MM.1S (cell line): ENCODE measurements at regions not wholly inside any gene's neighbourhood (a gene's known extent, or its start where the extent isn't known, plus 50 kb on each side); places are given as distances from the start of the nearest gene placed in this dataset.

Experiments
- DNase-seq: peaks from one replicate; pipeline ENCODE4 v3.0.0-alpha.2; 2015
- H2AFZ ChIP-seq: fragments of 300-600 bp; sonication (generic); 2 replicates; pipeline ENCODE4 v1.6.0; 2016; ENCODE audit warnings: antibody characterized with exemption, low read length
- H3F3A ChIP-seq: fragments of 300-600 bp; sonication (generic); 2 replicates; pipeline ENCODE4 v1.6.1; 2016; ENCODE audit warnings: mild to moderate bottlenecking, antibody characterized with exemption, low read length, moderate library complexity, mixed read lengths; ENCODE audit not compliant: insufficient read depth
- H3K27ac ChIP-seq: fragments of 300-600 bp; sonication (generic); 2 replicates; pipeline ENCODE4 v1.5.1; 2016; ENCODE audit warnings: mild to moderate bottlenecking, low read length
- H3K27me3 ChIP-seq: fragments of 300-600 bp; sonication (generic); replicated peaks from 2 replicates; pipeline ENCODE4 v1.6.0; 2016; ENCODE audit warnings: low read length; ENCODE audit not compliant: insufficient read depth
- H3K36me3 ChIP-seq: fragments of 300-600 bp; sonication (generic); replicated peaks from 2 replicates; pipeline ENCODE4 v1.6.1; 2016; ENCODE audit warnings: mild to moderate bottlenecking, low read length, mixed read lengths; ENCODE audit not compliant: insufficient read depth
- H3K4me1 ChIP-seq: fragments of 300-600 bp; sonication (generic); 2 replicates; pipeline ENCODE4 v1.6.1; 2016; ENCODE audit warnings: low read length, mixed read lengths
- H3K4me2 ChIP-seq: fragments of 300-600 bp; sonication (generic); 2 replicates; pipeline ENCODE4 v1.6.0; 2016; ENCODE audit warnings: low read depth, low read length
- H3K4me3 ChIP-seq: fragments of 300-600 bp; sonication (generic); 2 replicates; pipeline ENCODE4 v1.5.1; 2016; ENCODE audit warnings: low read length, mixed read lengths
- H3K79me2 ChIP-seq: fragments of 300-600 bp; sonication (generic); 2 replicates; pipeline ENCODE4 v1.6.1; 2016; ENCODE audit warnings: mixed run types, low read length, mixed read lengths
- H3K9ac ChIP-seq: fragments of 300-600 bp; sonication (generic); 2 replicates; pipeline ENCODE4 v1.6.1; 2016; ENCODE audit warnings: low read length, mixed read lengths
- H3K9me2 ChIP-seq: fragments of 300-600 bp; sonication (generic); replicated peaks from 2 replicates; pipeline ENCODE4 v1.6.1; 2016; ENCODE audit warnings: mild to moderate bottlenecking, low read length, mixed read lengths; ENCODE audit not compliant: insufficient read depth
- H3K9me3 ChIP-seq: fragments of 300-600 bp; sonication (generic); replicated peaks from 2 replicates; pipeline ENCODE4 v1.6.1; 2016; ENCODE audit warnings: mild to moderate bottlenecking, low read length, mixed read lengths; ENCODE audit not compliant: insufficient read depth
- H4K20me1 ChIP-seq: fragments of 300-600 bp; sonication (generic); 2 replicates; pipeline ENCODE4 v1.6.1; 2016; ENCODE audit warnings: mild to moderate bottlenecking, low read length, moderate library complexity, mixed read lengths; ENCODE audit not compliant: insufficient read depth
- EZH2 ChIP-seq: fragments of 300-600 bp; sonication (generic); optimal IDR thresholded peaks from 2 replicates; pipeline ENCODE3; 2017; ENCODE audit warnings: low read depth, mild to moderate bottlenecking, antibody characterized with exemption, low read length, mixed read lengths
- EZH2phosphoT487 ChIP-seq: fragments of 300-600 bp; sonication (generic); IDR thresholded peaks from 2 replicates; pipeline ENCODE4 v1.6.1; 2018; ENCODE audit warnings: antibody characterized with exemption, low read length
- TF ChIP-seq, protein P1 (sequence below): fragments of 300-600 bp; sonication (generic); IDR thresholded peaks from 2 replicates; pipeline ENCODE4 v1.5.1; 2016; ENCODE audit warnings: antibody characterized with exemption, low read length, mixed read lengths

DNA sequence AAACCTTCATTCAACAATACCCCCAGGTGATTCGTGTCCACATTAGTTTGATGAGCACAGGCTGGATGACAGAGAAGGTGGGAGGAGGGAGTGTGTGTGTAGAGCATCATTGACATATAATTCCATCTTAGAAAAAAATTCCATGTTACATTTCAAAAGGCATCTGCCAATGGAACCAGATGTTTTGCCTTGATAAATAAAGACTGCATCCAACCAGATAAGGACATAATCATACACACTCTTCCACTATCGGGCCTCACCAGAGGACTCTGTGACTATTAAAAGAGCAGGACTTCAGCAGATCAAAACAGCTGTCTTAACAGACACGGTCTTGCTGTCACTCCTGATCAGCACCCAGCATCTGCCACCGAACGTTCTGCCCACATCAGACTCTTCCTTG is 96.4 kb upstream of the SPIN1 start:
- Histone ChIP-seq H3K9me3 (no peaks in the 10 kb centered on the region), H3F3A (no peaks in the 10 kb centered on the region), H3K36me3 (no peaks in the 10 kb centered on the region), H3K9ac (no peak overlapping the region), H2AFZ (no peak overlapping the region), H3K27ac (no peak overlapping the region), H3K9me2 (no peaks in the 10 kb centered on the region), H3K79me2 (no peaks in the 10 kb centered on the region), H3K4me1 (no peaks in the 10 kb centered on the region), H3K27me3 (no peaks in the 10 kb centered on the region), H3K4me3 (no peak overlapping the region), H4K20me1 (no peaks in the 10 kb centered on the region), H3K4me2 (no peak overlapping the region)
- TF ChIP-seq EZH2 (no peak), EZH2phosphoT487 (no peak)
- TF ChIP-seq, protein P1, sequence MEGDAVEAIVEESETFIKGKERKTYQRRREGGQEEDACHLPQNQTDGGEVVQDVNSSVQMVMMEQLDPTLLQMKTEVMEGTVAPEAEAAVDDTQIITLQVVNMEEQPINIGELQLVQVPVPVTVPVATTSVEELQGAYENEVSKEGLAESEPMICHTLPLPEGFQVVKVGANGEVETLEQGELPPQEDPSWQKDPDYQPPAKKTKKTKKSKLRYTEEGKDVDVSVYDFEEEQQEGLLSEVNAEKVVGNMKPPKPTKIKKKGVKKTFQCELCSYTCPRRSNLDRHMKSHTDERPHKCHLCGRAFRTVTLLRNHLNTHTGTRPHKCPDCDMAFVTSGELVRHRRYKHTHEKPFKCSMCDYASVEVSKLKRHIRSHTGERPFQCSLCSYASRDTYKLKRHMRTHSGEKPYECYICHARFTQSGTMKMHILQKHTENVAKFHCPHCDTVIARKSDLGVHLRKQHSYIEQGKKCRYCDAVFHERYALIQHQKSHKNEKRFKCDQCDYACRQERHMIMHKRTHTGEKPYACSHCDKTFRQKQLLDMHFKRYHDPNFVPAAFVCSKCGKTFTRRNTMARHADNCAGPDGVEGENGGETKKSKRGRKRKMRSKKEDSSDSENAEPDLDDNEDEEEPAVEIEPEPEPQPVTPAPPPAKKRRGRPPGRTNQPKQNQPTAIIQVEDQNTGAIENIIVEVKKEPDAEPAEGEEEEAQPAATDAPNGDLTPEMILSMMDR: no peak
- no peak for DNase-seq

DNA sequence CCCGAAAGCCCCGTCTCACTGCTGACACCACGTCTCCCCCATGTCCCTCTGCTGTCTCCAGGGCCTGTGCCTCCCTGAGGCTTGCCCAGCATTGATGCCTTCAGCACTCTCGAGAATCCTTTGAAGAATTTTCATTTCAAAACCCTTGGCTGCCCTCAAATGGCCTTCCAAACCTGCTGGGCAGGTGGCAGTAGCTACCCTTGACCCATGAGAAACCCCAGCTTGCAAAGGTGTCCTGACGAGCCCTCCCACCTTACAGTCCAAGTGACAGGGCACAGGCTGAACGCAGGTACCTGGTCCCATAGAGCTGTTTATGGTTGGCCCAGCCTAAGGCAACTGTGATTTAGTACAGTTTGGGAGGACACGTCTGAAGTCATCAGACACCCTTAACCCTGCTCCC is 97.2 kb upstream of the SPIN1 start:
- Histone ChIP-seq H4K20me1 (no peaks in the 10 kb centered on the region), H3K79me2 (no peaks in the 10 kb centered on the region), H3K9me3 (no peaks in the 10 kb centered on the region), H3K9me2 (no peaks in the 10 kb centered on the region), H3K9ac (no peak overlapping the region), H3K4me2 (no peak overlapping the region), H3K27ac (no peak overlapping the region), H3K4me1 (no peaks in the 10 kb centered on the region), H2AFZ (no peak overlapping the region), H3K4me3 (no peak overlapping the region), H3K27me3 (no peaks in the 10 kb centered on the region), H3K36me3 (no peaks in the 10 kb centered on the region), H3F3A (no peaks in the 10 kb centered on the region)
- DNase-seq: no peak
- no peak for TF ChIP-seq EZH2phosphoT487
- TF ChIP-seq, protein P1: no peak
- no peak for TF ChIP-seq EZH2

DNA sequence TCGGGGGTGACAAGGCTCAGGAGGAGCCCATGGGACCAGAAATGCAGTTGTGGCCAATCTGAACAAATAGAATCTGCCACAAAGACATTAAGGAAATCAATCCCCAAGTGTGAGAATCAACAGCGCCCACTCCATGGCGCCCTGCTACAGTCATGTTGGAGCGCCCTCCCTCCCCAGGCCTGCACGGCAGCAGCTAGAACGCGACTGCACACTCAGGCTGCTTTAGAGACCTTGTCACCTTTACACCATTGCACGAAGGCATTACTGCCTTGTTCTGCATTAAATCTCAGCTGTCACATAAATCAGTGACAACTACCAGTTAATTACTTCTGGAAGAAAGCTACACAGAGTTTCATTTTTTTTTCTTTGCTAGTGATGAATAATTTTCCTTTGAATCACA is 98.7 kb upstream of the SPIN1 start:
- no peaks in the 10 kb centered on the region for H3F3A ChIP-seq
- no peak overlapping the region for H3K4me2 ChIP-seq
- H4K20me1 ChIP-seq: no peaks in the 10 kb centered on the region
- no peak overlapping the region for H3K9ac ChIP-seq
- H3K27ac ChIP-seq: no peak overlapping the region
- no peak overlapping the region for H2AFZ ChIP-seq
- no peaks in the 10 kb centered on the region for H3K9me3 ChIP-seq
- DNase-seq: no peak
- H3K27me3 ChIP-seq: no peaks in the 10 kb centered on the region
- H3K36me3 ChIP-seq: no peaks in the 10 kb centered on the region
- no peak overlapping the region for H3K4me3 ChIP-seq
- no peaks in the 10 kb centered on the region for H3K79me2 ChIP-seq
- H3K4me1 ChIP-seq: no peaks in the 10 kb centered on the region
- no peaks in the 10 kb centered on the region for H3K9me2 ChIP-seq
- TF ChIP-seq, protein P1: no peak
- TF ChIP-seq EZH2phosphoT487 (no peak), EZH2 (no peak)
